ENCODE measurements at regions not wholly inside any gene's neighbourhood (a gene's known extent, or its start where the extent isn't known, plus 50 kb on each side); places are given as distances from the start of the nearest gene placed in this dataset.
A peak's percentile ranks its signal among the peaks of the same experiment; 100 is the strongest.

DNA sequence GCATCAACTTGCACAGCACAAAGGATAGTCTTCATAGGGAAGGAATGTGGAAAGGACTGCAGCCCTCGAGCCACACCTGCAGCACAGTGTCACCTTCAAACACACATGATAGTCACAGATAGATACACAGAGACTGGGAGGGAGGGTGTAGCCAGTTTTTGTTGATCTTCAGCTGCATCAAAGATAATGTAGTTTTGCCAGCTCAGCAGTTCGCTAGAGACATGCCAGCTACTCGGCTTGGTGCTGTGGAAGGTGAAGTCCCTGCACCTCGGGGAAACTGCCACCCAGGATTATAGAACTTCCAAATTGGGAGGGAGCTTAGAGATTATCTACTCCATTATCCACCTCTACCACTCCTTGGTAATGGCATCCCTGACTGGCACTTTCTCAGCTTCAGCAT, 92.9 kb upstream of the PAK3 start:
- H3K4me3 ChIP-seq (ENCODE audit: low read length): no peak overlapping the region
- TF ChIP-seq, protein P1, sequence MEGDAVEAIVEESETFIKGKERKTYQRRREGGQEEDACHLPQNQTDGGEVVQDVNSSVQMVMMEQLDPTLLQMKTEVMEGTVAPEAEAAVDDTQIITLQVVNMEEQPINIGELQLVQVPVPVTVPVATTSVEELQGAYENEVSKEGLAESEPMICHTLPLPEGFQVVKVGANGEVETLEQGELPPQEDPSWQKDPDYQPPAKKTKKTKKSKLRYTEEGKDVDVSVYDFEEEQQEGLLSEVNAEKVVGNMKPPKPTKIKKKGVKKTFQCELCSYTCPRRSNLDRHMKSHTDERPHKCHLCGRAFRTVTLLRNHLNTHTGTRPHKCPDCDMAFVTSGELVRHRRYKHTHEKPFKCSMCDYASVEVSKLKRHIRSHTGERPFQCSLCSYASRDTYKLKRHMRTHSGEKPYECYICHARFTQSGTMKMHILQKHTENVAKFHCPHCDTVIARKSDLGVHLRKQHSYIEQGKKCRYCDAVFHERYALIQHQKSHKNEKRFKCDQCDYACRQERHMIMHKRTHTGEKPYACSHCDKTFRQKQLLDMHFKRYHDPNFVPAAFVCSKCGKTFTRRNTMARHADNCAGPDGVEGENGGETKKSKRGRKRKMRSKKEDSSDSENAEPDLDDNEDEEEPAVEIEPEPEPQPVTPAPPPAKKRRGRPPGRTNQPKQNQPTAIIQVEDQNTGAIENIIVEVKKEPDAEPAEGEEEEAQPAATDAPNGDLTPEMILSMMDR (conservative IDR thresholded peaks at IDR 0.05; ENCODE audit: low read length): no peak
- DNase-seq (ENCODE audit: low read depth): no peak

DNA sequence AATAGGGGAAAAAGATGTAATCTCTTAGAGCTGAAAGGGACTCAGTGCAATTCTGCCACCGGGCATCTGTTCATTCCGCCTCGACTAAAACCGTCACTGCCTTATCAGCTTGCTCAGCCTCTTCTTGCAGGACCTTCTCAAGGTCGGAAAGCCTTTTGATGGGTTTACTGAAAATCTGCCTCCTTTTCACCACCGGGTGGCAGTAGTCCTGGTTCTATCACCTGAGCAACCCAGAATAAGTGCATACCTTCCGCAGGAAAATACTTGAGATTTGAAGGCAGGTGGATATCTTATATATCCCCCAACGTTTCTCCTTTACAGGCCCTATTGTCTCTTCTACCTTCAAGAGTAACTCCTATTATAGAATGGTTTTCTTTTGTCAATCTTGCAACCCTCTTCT, 103.4 kb upstream of the PAK3 start:
- TF ChIP-seq, protein P1 (conservative IDR thresholded peaks at IDR 0.05; ENCODE audit: low read length): peak; percentile 53
- no peak overlapping the region for H3K4me3 ChIP-seq (ENCODE audit: low read length)
- peak; percentile 12 for DNase-seq (ENCODE audit: low read depth)

DNA sequence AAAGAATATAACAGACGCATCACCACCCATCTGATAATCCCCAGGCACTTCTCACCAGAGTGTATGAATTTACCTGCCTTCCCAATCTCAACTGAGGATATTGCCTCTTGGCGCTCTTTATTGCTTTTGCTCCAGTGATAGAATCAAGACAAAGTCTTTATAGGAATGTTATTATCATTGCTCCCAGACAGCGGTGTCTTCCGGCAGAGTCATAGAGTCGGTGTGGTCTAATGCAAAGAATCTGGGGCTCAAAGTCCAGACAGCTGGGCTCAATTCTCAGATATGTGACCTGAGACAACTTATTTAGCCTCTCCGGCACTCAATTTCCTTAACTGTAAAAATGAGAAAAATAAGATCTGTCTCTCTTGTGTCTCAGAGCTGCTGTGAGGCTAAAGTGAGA, 106.1 kb upstream of the PAK3 start:
- no peak for DNase-seq (ENCODE audit: low read depth)
- no peak overlapping the region for H3K4me3 ChIP-seq (ENCODE audit: low read length)
- TF ChIP-seq, protein P1 (conservative IDR thresholded peaks at IDR 0.05; ENCODE audit: low read length): no peak

DNA sequence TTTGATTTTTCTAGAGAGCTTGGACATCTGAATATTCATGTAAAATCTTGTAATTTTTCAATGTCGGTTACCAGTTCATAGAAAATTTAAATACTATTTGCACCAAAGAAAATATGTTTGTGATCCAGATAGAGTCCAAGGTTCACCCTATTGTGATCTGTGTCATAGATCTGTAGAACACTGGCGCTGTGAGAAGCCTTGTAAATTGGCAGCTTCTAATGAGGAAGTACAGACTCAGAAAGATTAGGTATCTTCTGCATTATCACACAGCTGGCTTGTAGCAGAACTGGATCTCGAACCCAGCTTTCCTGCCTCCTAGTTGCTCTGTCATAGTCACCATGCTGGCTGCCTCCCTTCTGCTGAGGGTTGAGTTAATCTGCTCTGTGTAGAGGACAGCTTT, 106.5 kb upstream of the PAK3 start:
- TF ChIP-seq, protein P1 (conservative IDR thresholded peaks at IDR 0.05; ENCODE audit: low read length): no peak
- DNase-seq (ENCODE audit: low read depth): no peak
- no peak overlapping the region for H3K4me3 ChIP-seq (ENCODE audit: low read length)

DNA sequence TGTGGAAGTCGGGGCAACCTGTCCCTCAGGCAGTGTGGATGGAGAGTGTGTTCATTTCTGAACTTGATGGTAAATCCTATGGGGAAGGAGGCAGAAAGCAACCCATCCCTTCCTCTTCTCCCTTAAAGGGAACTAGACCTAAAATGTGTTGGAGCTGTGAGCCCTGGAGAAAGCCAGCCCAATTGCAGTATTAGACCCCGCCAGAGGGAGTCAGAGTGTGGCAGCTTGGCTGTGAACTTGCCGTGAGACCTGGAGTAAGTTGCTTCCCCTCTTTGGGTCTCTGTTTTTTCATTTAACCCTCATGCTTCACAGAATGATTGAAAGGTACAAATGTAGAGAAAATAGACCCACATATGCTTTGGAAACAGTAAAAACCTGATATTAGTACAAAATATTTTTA, 108.7 kb upstream of the PAK3 start:
- no peak overlapping the region for H3K4me3 ChIP-seq (ENCODE audit: low read length)
- TF ChIP-seq, protein P1 (conservative IDR thresholded peaks at IDR 0.05; ENCODE audit: low read length): 0 out of 2 replicates have a peak, but pooled peaks have one; percentile 10
- DNase-seq (ENCODE audit: low read depth): no peak

DNA sequence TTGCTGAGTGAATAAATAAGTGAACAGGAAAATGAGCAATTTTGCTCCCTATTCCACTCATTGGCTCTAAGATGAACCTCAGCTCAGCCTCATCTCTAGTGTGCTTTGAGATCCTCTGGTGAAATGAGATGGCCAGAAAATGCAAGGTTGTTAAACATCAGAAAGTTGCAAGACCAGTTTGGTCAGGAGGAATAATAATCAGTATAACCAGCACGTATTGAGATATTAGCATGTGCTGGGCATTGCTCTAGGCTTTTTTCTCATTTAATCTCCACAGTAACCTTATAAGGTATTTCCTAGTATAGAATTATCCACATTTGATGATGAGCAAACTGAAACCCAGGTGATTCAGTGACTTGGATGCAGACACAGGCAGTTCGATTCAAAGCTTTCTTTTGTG, 110.5 kb upstream of the PAK3 start:
- DNase-seq (ENCODE audit: low read depth): no peak

DNA sequence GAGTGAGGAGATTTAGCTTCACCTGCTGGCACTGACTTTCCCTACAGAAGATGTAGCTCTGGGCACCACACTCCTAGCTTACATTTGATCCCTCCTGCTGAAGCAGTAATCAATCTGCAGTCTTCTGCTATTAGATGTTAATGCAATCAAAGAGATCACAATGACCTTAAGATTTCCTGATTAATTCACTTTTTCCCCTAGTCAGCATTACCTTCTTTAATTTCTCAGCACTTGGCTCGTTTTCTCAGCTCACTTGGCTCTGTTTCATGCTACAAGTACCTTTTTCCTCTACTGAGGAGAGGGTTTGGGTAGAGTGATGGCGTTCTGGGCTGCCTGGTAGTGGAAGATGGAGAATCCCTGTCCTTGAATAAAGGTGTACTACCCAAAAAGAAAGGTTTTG, 113.0 kb upstream of the PAK3 start:
- no peak overlapping the region for H3K4me3 ChIP-seq (ENCODE audit: low read length)
- TF ChIP-seq, protein P1 (conservative IDR thresholded peaks at IDR 0.05; ENCODE audit: low read length): no peak
- no peak for DNase-seq (ENCODE audit: low read depth)

More for the DNA sequence above, 110.5 kb upstream of the PAK3 start:
- TF ChIP-seq, protein P1 (conservative IDR thresholded peaks at IDR 0.05; ENCODE audit: low read length): no peak
- no peak overlapping the region for H3K4me3 ChIP-seq (ENCODE audit: low read length)
